ENCODE measurements at regions not wholly inside any gene's neighbourhood (a gene's known extent, or its start where the extent isn't known, plus 50 kb on each side); places are given as distances from the start of the nearest gene placed in this dataset.
"Not testable (repeated sequence)": the region's sequence is repeated elsewhere in the genome, so short reads cannot be mapped to it uniquely, and the experiment has no call there.

- no peaks in the 10 kb centered on the region for H3K36me3 ChIP-seq (ENCODE audit: control insufficient read depth in 5 of 5, insufficient read depth in 5 of 5, low read length in 5 of 5)
Observed at GRCh38 chr6:814378-815347, 121.7 kb upstream of the EXOC2 start.

DNA sequence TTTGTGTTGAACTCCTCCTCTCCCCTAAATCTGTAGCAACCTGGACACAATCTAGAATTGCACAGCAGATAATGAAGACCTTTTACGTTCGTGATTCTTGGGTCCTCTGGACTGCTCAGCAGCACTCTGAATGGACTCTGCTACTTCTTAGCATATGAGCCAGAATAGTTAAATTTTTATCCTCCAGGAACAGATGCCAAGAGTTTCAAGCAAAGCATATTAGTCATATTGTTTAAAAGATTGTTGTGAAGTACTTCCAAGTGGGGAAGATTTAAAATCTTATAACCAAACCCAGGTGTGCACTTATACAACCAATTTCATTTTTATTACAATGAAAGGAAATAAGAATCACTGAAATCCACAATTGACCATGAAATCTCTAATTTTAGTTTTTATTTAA lies 118.9 kb upstream of the EXOC2 start:
- no peak overlapping the region for H3K9ac ChIP-seq (ENCODE audit: low read length in 5 of 5)
- peaks cover 0 to 8% (median 0%) of the 10 kb centered on the region in 5 donors for H3K4me1 ChIP-seq (ENCODE audit: control insufficient read depth in 5 of 5, insufficient read depth in 5 of 5, low read length in 5 of 5)
- H3K27me3 ChIP-seq (ENCODE audit: control insufficient read depth in 5 of 5, insufficient read depth in 4 of 5, low read length in 5 of 5): peaks cover 0 to 2% (median 0%) of the 10 kb centered on the region in 5 donors
- no peaks in the 10 kb centered on the region for H3K36me3 ChIP-seq (ENCODE audit: control insufficient read depth in 5 of 5, insufficient read depth in 5 of 5, low read length in 5 of 5)
- no peak overlapping the region for H3K4me3 ChIP-seq (ENCODE audit: low read depth in 1 of 5, low read length in 5 of 5)
- no peak overlapping the region for H3K27ac ChIP-seq (ENCODE audit: low read depth, low read length)
- H3K9me3 ChIP-seq (ENCODE audit: control insufficient read depth in 5 of 5, low read length in 5 of 5): no peaks in the 10 kb centered on the region

More at GRCh38 chr6:814378-815347, 121.7 kb upstream of the EXOC2 start:
- Histone ChIP-seq H3K9ac (ENCODE audit: low read length in 5 of 5) (no peak overlapping the region), H3K9me3 (ENCODE audit: control insufficient read depth in 5 of 5, low read length in 5 of 5) (no peaks in the 10 kb centered on the region), H3K4me3 (ENCODE audit: low read depth in 1 of 5, low read length in 5 of 5) (no peak overlapping the region), H3K27me3 (ENCODE audit: control insufficient read depth in 5 of 5, insufficient read depth in 4 of 5, low read length in 5 of 5) (peaks cover 0 to 2% (median 0%) of the 10 kb centered on the region in 5 donors), H3K4me1 (ENCODE audit: control insufficient read depth in 5 of 5, insufficient read depth in 5 of 5, low read length in 5 of 5) (peaks cover 0 to 8% (median 0%) of the 10 kb centered on the region in 5 donors), H3K27ac (ENCODE audit: low read depth, low read length) (no peak overlapping the region)

DNA sequence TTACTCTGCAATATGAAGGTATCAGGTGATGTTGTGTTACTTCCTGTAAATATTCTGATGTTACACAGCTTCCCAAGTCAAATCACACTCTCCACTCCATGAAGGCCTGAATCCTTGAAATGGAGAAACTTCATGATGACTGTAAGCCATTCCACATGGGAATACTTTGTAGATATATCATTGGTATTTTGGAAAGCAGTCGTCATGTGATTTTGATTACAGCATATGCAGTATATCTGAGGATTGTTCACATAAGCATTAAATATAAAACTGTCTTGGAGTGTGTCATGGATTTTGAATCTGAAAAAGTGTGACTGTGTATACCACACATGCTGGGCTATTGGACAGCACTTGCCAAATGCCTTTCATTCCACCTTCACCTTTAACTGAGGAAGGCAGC lies 118.3 kb upstream of the EXOC2 start:
- Histone ChIP-seq H3K27ac (ENCODE audit: low read depth, low read length) (no peak overlapping the region), H3K27me3 (ENCODE audit: control insufficient read depth in 5 of 5, insufficient read depth in 4 of 5, low read length in 5 of 5) (peaks cover 0 to 2% (median 0%) of the 10 kb centered on the region in 5 donors), H3K9ac (ENCODE audit: low read length in 5 of 5) (no peak overlapping the region), H3K4me3 (ENCODE audit: low read depth in 1 of 5, low read length in 5 of 5) (no peak overlapping the region), H3K4me1 (ENCODE audit: control insufficient read depth in 5 of 5, insufficient read depth in 5 of 5, low read length in 5 of 5) (peaks cover 0 to 3% (median 0%) of the 10 kb centered on the region in 5 donors), H3K9me3 (ENCODE audit: control insufficient read depth in 5 of 5, low read length in 5 of 5) (no peaks in the 10 kb centered on the region), H3K36me3 (ENCODE audit: control insufficient read depth in 5 of 5, insufficient read depth in 5 of 5, low read length in 5 of 5) (no peaks in the 10 kb centered on the region)

DNA sequence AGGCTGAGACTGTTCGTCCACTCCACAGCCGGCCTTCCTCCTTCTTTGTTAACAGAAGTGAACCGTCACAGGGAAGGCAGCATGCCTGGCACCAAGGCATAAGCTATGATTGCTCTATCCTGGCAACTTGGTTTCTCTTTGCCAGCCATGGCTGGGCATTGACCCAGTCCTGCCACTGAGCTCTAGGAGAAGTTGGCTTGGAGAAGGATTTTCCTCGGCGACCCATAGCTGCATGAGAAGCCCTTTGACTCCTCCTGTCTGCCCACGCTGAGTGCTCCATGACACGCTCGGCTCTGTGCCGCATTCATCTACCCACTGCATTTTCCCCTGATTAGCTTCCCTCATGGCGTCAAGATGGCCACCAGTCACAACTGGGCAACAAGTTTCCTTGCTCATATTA lies 111.8 kb upstream of the EXOC2 start:
- H3K9ac ChIP-seq (ENCODE audit: low read length in 5 of 5): no peak overlapping the region
- H3K27me3 ChIP-seq (ENCODE audit: control insufficient read depth in 5 of 5, insufficient read depth in 4 of 5, low read length in 5 of 5): peaks cover 0 to 6% (median 3%) of the 10 kb centered on the region in 5 donors
- no peak overlapping the region for H3K4me3 ChIP-seq (ENCODE audit: low read depth in 1 of 5, low read length in 5 of 5)
- H3K9me3 ChIP-seq (ENCODE audit: control insufficient read depth in 5 of 5, low read length in 5 of 5): no peaks in the 10 kb centered on the region
- H3K36me3 ChIP-seq (ENCODE audit: control insufficient read depth in 5 of 5, insufficient read depth in 5 of 5, low read length in 5 of 5): no peaks in the 10 kb centered on the region
- H3K4me1 ChIP-seq (ENCODE audit: control insufficient read depth in 5 of 5, insufficient read depth in 5 of 5, low read length in 5 of 5): peaks cover 0 to 8% (median 0%) of the 10 kb centered on the region in 5 donors
- no peak overlapping the region for H3K27ac ChIP-seq (ENCODE audit: low read depth, low read length)

DNA sequence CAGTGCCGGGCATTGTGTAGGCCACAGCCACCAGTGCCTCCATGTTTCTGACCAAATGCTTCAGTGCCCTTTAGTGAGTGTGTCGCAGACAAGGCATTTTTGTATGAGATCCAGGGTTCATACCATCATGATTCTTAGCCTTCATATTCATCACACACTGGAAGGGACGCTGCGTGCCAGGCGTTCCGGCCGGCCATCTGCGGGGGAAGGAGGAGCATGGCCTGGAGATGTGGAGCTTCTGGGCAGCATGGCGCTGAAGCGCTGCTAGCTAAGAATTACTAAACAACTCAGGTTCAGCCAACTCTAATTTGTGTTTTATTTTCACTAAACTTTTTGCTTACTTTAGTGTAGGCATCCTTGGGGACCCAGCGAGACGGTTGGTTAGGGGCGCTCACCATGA lies 111.4 kb upstream of the EXOC2 start:
- H3K27ac ChIP-seq (ENCODE audit: low read depth, low read length): no peak overlapping the region

DNA sequence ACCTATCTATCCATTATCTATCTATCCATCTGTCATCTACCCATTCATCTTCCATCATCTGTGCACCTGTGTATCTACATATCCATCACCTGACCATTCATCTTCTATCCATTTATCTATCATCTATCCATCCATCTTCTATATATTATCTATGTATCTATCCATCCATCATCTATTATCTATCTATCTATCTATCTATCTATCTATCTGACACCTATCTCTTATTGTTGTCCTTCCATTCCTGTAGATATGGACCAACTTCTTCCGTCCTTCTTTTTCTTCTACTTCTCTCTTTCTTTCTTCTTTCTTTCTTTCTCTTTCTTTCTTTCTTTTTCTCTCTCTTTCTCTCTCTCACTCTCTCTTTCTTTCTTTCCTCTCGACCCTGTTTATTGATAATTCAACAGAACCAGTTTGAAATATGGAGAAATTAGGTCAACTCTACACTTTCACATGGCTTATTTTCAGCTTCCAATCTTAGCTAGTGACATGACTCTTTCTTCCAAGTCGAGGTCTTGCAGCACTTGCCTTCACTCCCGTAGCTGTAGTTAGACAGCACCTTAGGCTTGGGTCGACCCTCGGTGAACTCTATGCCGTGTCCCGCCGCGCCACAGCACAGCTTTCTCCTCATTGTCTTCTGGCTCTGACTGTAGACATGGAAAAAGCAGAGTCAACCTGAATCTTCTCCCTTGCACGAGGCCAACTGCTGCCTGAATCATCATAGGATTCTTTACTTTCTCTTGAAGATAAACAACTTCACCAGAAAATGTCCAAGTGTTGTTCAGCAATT lies 110.4 kb upstream of the EXOC2 start:
- no peak overlapping the region for H3K9ac ChIP-seq (ENCODE audit: low read length in 5 of 5)
- peaks cover 0 to 8% (median 0%) of the 10 kb centered on the region in 5 donors for H3K4me1 ChIP-seq (ENCODE audit: control insufficient read depth in 5 of 5, insufficient read depth in 5 of 5, low read length in 5 of 5)
- H3K4me3 ChIP-seq (ENCODE audit: low read depth in 1 of 5, low read length in 5 of 5): no peak overlapping the region
- H3K36me3 ChIP-seq (ENCODE audit: control insufficient read depth in 5 of 5, insufficient read depth in 5 of 5, low read length in 5 of 5): no peaks in the 10 kb centered on the region
- H3K27ac ChIP-seq (ENCODE audit: low read depth, low read length): no peak overlapping the region
- peaks cover 0 to 9% (median 3%) of the 10 kb centered on the region in 5 donors for H3K27me3 ChIP-seq (ENCODE audit: control insufficient read depth in 5 of 5, insufficient read depth in 4 of 5, low read length in 5 of 5)
- H3K9me3 ChIP-seq (ENCODE audit: control insufficient read depth in 5 of 5, low read length in 5 of 5): no peaks in the 10 kb centered on the region

More for the DNA sequence above, 111.4 kb upstream of the EXOC2 start:
- peaks cover 0 to 8% (median 0%) of the 10 kb centered on the region in 5 donors for H3K4me1 ChIP-seq (ENCODE audit: control insufficient read depth in 5 of 5, insufficient read depth in 5 of 5, low read length in 5 of 5)
- no peaks in the 10 kb centered on the region for H3K9me3 ChIP-seq (ENCODE audit: control insufficient read depth in 5 of 5, low read length in 5 of 5)
- H3K27me3 ChIP-seq (ENCODE audit: control insufficient read depth in 5 of 5, insufficient read depth in 4 of 5, low read length in 5 of 5): peaks cover 0 to 9% (median 3%) of the 10 kb centered on the region in 5 donors
- H3K4me3 ChIP-seq (ENCODE audit: low read depth in 1 of 5, low read length in 5 of 5): no peak overlapping the region
- no peak overlapping the region for H3K9ac ChIP-seq (ENCODE audit: low read length in 5 of 5)
- H3K36me3 ChIP-seq (ENCODE audit: control insufficient read depth in 5 of 5, insufficient read depth in 5 of 5, low read length in 5 of 5): no peaks in the 10 kb centered on the region

GRCh38 chr6:802701-803100 lies 109.8 kb upstream of the EXOC2 start:
- Histone ChIP-seq H3K27ac (ENCODE audit: low read depth, low read length) (no peak overlapping the region), H3K9me3 (ENCODE audit: control insufficient read depth in 5 of 5, low read length in 5 of 5) (no peaks in the 10 kb centered on the region), H3K27me3 (ENCODE audit: control insufficient read depth in 5 of 5, insufficient read depth in 4 of 5, low read length in 5 of 5) (peaks cover 0 to 9% (median 3%) of the 10 kb centered on the region in 5 donors)

GRCh38 chr6:802223-802622 lies 109.3 kb upstream of the EXOC2 start:
- H3K9me3 ChIP-seq (ENCODE audit: control insufficient read depth in 5 of 5, low read length in 5 of 5); H3K27me3 ChIP-seq (ENCODE audit: control insufficient read depth in 5 of 5, insufficient read depth in 4 of 5, low read length in 5 of 5); H3K36me3 ChIP-seq (ENCODE audit: control insufficient read depth in 5 of 5, insufficient read depth in 5 of 5, low read length in 5 of 5); H3K4me3 ChIP-seq (ENCODE audit: low read depth in 1 of 5, low read length in 5 of 5); H3K4me1 ChIP-seq (ENCODE audit: control insufficient read depth in 5 of 5, insufficient read depth in 5 of 5, low read length in 5 of 5); H3K9ac ChIP-seq (ENCODE audit: low read length in 5 of 5); H3K27ac ChIP-seq (ENCODE audit: low read depth, low read length): not testable (repeated sequence)

More at GRCh38 chr6:802701-803100, 109.8 kb upstream of the EXOC2 start:
- no peaks in the 10 kb centered on the region for H3K36me3 ChIP-seq (ENCODE audit: control insufficient read depth in 5 of 5, insufficient read depth in 5 of 5, low read length in 5 of 5)
- H3K4me1 ChIP-seq (ENCODE audit: control insufficient read depth in 5 of 5, insufficient read depth in 5 of 5, low read length in 5 of 5): peaks cover 0 to 8% (median 0%) of the 10 kb centered on the region in 5 donors
- H3K9ac ChIP-seq (ENCODE audit: low read length in 5 of 5): no peak overlapping the region
- no peak overlapping the region for H3K4me3 ChIP-seq (ENCODE audit: low read depth in 1 of 5, low read length in 5 of 5)

- peaks cover 3 to 18% (median 10%) of the 10 kb centered on the region in 5 donors for H3K27me3 ChIP-seq (ENCODE audit: control insufficient read depth in 5 of 5, insufficient read depth in 4 of 5, low read length in 5 of 5)
- H3K4me1 ChIP-seq (ENCODE audit: control insufficient read depth in 5 of 5, insufficient read depth in 5 of 5, low read length in 5 of 5): peaks cover 0 to 8% (median 0%) of the 10 kb centered on the region in 5 donors
- no peak overlapping the region for H3K9ac ChIP-seq (ENCODE audit: low read length in 5 of 5)
- H3K27ac ChIP-seq (ENCODE audit: low read depth, low read length): no peak overlapping the region
- H3K36me3 ChIP-seq (ENCODE audit: control insufficient read depth in 5 of 5, insufficient read depth in 5 of 5, low read length in 5 of 5): no peaks in the 10 kb centered on the region
- no peaks in the 10 kb centered on the region for H3K9me3 ChIP-seq (ENCODE audit: control insufficient read depth in 5 of 5, low read length in 5 of 5)
- H3K4me3 ChIP-seq (ENCODE audit: low read depth in 1 of 5, low read length in 5 of 5): no peak overlapping the region
Observed at GRCh38 chr6:799769-800168, 106.8 kb upstream of the EXOC2 start.
